Keratinocyte (primary cell): ENCODE measurements at regions not wholly inside any gene's neighbourhood (a gene's known extent, or its start where the extent isn't known, plus 50 kb on each side); places are given as distances from the start of the nearest gene placed in this dataset.

ENCODE experiments used
- DNase-seq: peaks from one replicate; pipeline ENCODE4 v3.0.0-alpha.2; 2011; ENCODE audit warnings: low read depth, missing footprints, low spot score
- FAIRE-seq: peaks from 2 replicates; lab custom pipeline; 2011; peaks lifted over from hg19 to GRCh38; lab: Jason Lieb, UNC
- H2AFZ ChIP-seq: 2 replicates; pipeline ENCODE4 v1.6.0; 2012; ENCODE audit warnings: low read length, control low read depth, inconsistent platforms; ENCODE audit not compliant: control insufficient read depth
- H3K27ac ChIP-seq: 2 replicates; pipeline ENCODE4 v1.5.1; 2011; ENCODE audit warnings: low read length; ENCODE audit not compliant: control insufficient read depth, insufficient read depth
- H3K27me3 ChIP-seq: 3 replicates; pipeline ENCODE4 v1.6.0; 2011; ENCODE audit warnings: low read length; ENCODE audit not compliant: control insufficient read depth, insufficient read depth; ENCODE audit errors: extremely low read depth
- H3K36me3 ChIP-seq, 2 experiments: 2 replicates in 1 of 2; 3 replicates in 1 of 2; pipeline ENCODE4 v1.5.1; 2011; ENCODE audit warnings: low read length in 2 of 2, mild to moderate bottlenecking in 1 of 2; ENCODE audit not compliant: control insufficient read depth in 2 of 2, insufficient read depth in 2 of 2; ENCODE audit errors: extremely low read depth in 1 of 2
- H3K4me1 ChIP-seq: 3 replicates; pipeline ENCODE4 v1.5.1; 2011; ENCODE audit warnings: low read length; ENCODE audit not compliant: control insufficient read depth, insufficient read depth; ENCODE audit errors: extremely low read depth
- H3K4me2 ChIP-seq: 3 replicates; pipeline ENCODE4 v1.6.0; 2011; ENCODE audit warnings: low read depth, low read length; ENCODE audit not compliant: control insufficient read depth, insufficient read depth; ENCODE audit errors: extremely low read depth
- H3K4me3 ChIP-seq, 3 experiments: fragments of 200-600 bp in 1 of 3; sonication (generic) in 1 of 3; 2 replicates in 2 of 3; 3 replicates in 1 of 3; pipeline ENCODE4 v1.5.1; 2011 to 2016; ENCODE audit warnings: low read length in 3 of 3, mild to moderate bottlenecking in 3 of 3, control low read depth in 2 of 3, inconsistent platforms in 1 of 3, low read depth in 1 of 3, mixed read lengths in 1 of 3, mixed run types in 1 of 3, moderate library complexity in 1 of 3; ENCODE audit not compliant: control insufficient read depth in 2 of 3, insufficient read depth in 2 of 3; ENCODE audit errors: extremely low read depth in 1 of 3
- H3K79me2 ChIP-seq: 2 replicates; pipeline ENCODE4 v1.6.0; 2012; ENCODE audit warnings: low read length; ENCODE audit not compliant: control insufficient read depth, insufficient read depth
- H3K9ac ChIP-seq: 3 replicates; pipeline ENCODE4 v1.6.0; 2011; ENCODE audit warnings: low read length; ENCODE audit not compliant: control insufficient read depth, insufficient read depth; ENCODE audit errors: extremely low read depth
- H3K9me1 ChIP-seq: 3 replicates; pipeline ENCODE4 v1.6.0; 2011; ENCODE audit warnings: low read length; ENCODE audit not compliant: control insufficient read depth, insufficient read depth; ENCODE audit errors: extremely low read depth
- H3K9me3 ChIP-seq: 2 replicates; pipeline ENCODE4 v1.5.1; 2012; ENCODE audit warnings: low read depth, low read length; ENCODE audit not compliant: control insufficient read depth
- H4K20me1 ChIP-seq: 3 replicates; pipeline ENCODE4 v1.6.0; 2011; ENCODE audit warnings: low read length; ENCODE audit not compliant: control insufficient read depth, insufficient read depth; ENCODE audit errors: extremely low read depth
- CTCF ChIP-seq, 3 experiments: IDR thresholded peaks in 1 of 3; conservative IDR thresholded peaks in 1 of 3; optimal IDR thresholded peaks in 1 of 3; 2 replicates in 2 of 3; 3 replicates in 1 of 3; pipeline versions ENCODE3 to v1.5.1; 2011; ENCODE audit warnings: low read length in 3 of 3, mild to moderate bottlenecking in 3 of 3, moderate library complexity in 2 of 3, control low read depth in 1 of 3, inconsistent platforms in 1 of 3; ENCODE audit not compliant: insufficient read depth in 2 of 3; ENCODE audit errors: extremely low read depth in 1 of 3
- EZH2 ChIP-seq: IDR thresholded peaks from one replicate; pipeline ENCODE4 v1.6.1; 2012; ENCODE audit warnings: inconsistent platforms, mild to moderate bottlenecking, low read length, moderate library complexity
- dilution Hi-C: fragments of 300-500 bp; cut with MboI; formaldehyde crosslinking; loops from one replicate; pipeline ENCODE4 v1.7.0; 2020; ENCODE audit warnings: low sequenced_read_pairs; ENCODE audit not compliant: extremely low pct_ligation_motif_present

GRCh38 chr5:2135354-2135753 is 252.6 kb upstream of the IRX4 start:
- Histone ChIP-seq H3K79me2 (no peaks in the 10 kb centered on the region), H4K20me1 (no peaks in the 10 kb centered on the region), H3K4me3 (no peak overlapping the region), H3K9me3 (peaks cover 5% of the 10 kb centered on the region), H3K36me3 (no peaks in the 10 kb centered on the region), H3K9me1 (no peaks in the 10 kb centered on the region), H2AFZ (no peak overlapping the region), H3K27me3 (no peaks in the 10 kb centered on the region), H3K4me1 (no peaks in the 10 kb centered on the region), H3K4me2 (no peak overlapping the region), H3K9ac (no peak overlapping the region), H3K27ac (no peak overlapping the region)
- dilution Hi-C loops: no loop called here
- no peak for TF ChIP-seq EZH2
- no peak for TF ChIP-seq CTCF (optimal IDR thresholded peaks at IDR 0.05 in 1 of 3, IDR thresholded peaks at IDR 0.05 in 1 of 3, conservative IDR thresholded peaks at IDR 0.05 in 1 of 3; ENCODE audit: extremely low read depth in 1 of 3, insufficient read depth in 2 of 3, low read length in 3 of 3)
- FAIRE-seq (no peak), DNase-seq (no peak)

GRCh38 chr5:2134543-2135292 is 252.0 kb upstream of the IRX4 start:
- H3K36me3 ChIP-seq: no peaks in the 10 kb centered on the region
- FAIRE-seq: no peak
- no peaks in the 10 kb centered on the region for H3K9me1 ChIP-seq
- H4K20me1 ChIP-seq: no peaks in the 10 kb centered on the region
- no peak overlapping the region for H3K4me2 ChIP-seq
- H3K4me1 ChIP-seq: no peaks in the 10 kb centered on the region
- dilution Hi-C loops: no loop called here
- H3K27me3 ChIP-seq: no peaks in the 10 kb centered on the region
- no peak overlapping the region for H3K4me3 ChIP-seq
- peaks cover 5% of the 10 kb centered on the region for H3K9me3 ChIP-seq
- DNase-seq: no peak
- H3K9ac ChIP-seq: no peak overlapping the region
- no peak overlapping the region for H3K27ac ChIP-seq
- no peak overlapping the region for H2AFZ ChIP-seq
- no peak for TF ChIP-seq CTCF (optimal IDR thresholded peaks at IDR 0.05 in 1 of 3, IDR thresholded peaks at IDR 0.05 in 1 of 3, conservative IDR thresholded peaks at IDR 0.05 in 1 of 3; ENCODE audit: extremely low read depth in 1 of 3, insufficient read depth in 2 of 3, low read length in 3 of 3)
- TF ChIP-seq EZH2: no peak
- H3K79me2 ChIP-seq: no peaks in the 10 kb centered on the region
